ENCODE measurements at regions not wholly inside any gene's neighbourhood (a gene's known extent, or its start where the extent isn't known, plus 50 kb on each side); places are given as distances from the start of the nearest gene placed in this dataset.
A peak's percentile ranks its signal among the peaks of the same experiment; 100 is the strongest.

DNA sequence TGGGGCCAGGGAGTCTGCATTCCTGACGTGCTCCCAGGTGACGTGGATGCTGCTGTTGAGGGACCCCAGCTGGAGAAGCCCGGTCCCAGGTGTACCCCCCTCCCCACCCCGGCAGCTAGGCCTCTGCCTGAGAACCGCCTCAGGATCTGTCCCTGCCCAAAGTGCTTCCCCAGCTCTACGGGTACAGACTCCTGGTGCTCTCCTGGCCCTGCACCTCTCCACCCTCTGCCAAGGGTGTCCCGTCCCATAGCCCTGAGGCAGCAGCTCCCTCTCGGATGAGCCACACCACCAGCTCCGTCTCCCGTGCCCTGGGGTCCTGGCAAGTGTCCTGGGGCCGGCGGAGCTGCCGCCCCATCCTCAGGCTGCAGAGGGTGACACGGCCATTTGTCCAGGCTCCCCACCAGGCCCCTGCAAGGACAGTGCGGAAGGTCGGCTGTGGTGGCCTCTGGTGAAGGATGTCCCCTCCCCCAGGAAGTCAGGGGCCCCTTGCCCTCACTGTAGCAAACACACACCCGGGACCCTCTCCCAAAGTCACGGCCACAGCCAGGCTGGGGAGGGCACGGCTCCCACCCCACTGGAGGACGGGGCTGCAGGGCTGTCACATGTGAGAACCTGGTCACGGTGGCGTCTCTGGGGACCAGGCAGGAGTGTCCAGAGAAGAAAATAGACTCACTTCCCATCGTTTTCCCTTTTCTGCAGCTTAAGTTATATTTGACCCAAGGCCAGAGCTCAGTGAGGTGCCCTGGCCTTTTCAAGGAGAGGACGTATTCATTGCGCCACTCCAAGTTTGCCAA is 74.4 kb upstream of the FBRSL1 start:
- Histone ChIP-seq H3K4me3 (ENCODE audit: low read depth, low read length) (no peak overlapping the region), H3K36me3 (ENCODE audit: control insufficient read depth, insufficient read depth, low read length) (no peaks in the 10 kb centered on the region), H3K27me3 (ENCODE audit: control insufficient read depth, insufficient read depth, low read length) (peaks cover 49% of the 10 kb centered on the region)
- DNase-seq (ENCODE audit: low read depth), result no peak
- TF ChIP-seq, protein P1, sequence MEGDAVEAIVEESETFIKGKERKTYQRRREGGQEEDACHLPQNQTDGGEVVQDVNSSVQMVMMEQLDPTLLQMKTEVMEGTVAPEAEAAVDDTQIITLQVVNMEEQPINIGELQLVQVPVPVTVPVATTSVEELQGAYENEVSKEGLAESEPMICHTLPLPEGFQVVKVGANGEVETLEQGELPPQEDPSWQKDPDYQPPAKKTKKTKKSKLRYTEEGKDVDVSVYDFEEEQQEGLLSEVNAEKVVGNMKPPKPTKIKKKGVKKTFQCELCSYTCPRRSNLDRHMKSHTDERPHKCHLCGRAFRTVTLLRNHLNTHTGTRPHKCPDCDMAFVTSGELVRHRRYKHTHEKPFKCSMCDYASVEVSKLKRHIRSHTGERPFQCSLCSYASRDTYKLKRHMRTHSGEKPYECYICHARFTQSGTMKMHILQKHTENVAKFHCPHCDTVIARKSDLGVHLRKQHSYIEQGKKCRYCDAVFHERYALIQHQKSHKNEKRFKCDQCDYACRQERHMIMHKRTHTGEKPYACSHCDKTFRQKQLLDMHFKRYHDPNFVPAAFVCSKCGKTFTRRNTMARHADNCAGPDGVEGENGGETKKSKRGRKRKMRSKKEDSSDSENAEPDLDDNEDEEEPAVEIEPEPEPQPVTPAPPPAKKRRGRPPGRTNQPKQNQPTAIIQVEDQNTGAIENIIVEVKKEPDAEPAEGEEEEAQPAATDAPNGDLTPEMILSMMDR (IDR thresholded peaks at IDR 0.05; ENCODE audit: insufficient read depth, low read length, poor library complexity, severe bottlenecking), result no peak

DNA sequence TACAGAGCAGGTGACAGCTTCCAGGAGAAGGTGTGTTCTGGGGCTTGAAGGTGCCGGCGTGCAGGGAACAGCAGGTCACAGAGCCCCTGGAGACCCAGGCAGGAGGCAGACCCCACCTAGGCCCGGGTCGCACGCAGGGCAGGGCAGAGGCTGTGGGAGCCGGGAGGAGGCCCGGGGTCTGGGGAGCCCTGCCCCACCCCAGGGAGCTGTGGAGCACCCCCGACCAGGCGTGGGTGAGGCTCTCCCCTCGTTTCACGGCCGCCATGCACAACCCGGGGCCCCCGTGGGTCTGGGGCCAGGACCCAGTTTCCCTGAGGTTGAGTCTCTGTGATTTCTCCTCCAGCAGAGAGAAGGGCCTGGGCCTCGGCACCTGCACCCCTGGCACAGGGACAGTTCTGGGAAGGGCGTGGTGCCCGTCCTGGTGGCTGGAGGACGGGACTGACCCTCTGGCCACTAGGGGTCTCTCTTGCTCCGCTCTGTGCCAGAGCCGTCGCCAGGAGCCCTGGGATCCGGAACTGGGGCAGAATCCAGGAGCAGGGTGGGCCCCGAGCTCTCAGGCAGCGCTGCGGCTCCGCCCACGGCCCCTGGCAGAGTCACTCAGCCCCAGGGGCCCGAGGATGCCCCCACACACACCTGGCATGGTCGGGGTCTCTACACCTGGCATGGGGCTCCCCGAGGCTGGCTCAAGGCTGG is 75.2 kb upstream of the FBRSL1 start:
- DNase-seq (ENCODE audit: low read depth), result peak; percentile 14
- Histone ChIP-seq H3K36me3 (ENCODE audit: control insufficient read depth, insufficient read depth, low read length) (no peaks in the 10 kb centered on the region), H3K4me3 (ENCODE audit: low read depth, low read length) (no peak overlapping the region), H3K27me3 (ENCODE audit: control insufficient read depth, insufficient read depth, low read length) (peaks cover 46% of the 10 kb centered on the region)
- TF ChIP-seq, protein P1 (IDR thresholded peaks at IDR 0.05; ENCODE audit: insufficient read depth, low read length, poor library complexity, severe bottlenecking), result peak; percentile 94

DNA sequence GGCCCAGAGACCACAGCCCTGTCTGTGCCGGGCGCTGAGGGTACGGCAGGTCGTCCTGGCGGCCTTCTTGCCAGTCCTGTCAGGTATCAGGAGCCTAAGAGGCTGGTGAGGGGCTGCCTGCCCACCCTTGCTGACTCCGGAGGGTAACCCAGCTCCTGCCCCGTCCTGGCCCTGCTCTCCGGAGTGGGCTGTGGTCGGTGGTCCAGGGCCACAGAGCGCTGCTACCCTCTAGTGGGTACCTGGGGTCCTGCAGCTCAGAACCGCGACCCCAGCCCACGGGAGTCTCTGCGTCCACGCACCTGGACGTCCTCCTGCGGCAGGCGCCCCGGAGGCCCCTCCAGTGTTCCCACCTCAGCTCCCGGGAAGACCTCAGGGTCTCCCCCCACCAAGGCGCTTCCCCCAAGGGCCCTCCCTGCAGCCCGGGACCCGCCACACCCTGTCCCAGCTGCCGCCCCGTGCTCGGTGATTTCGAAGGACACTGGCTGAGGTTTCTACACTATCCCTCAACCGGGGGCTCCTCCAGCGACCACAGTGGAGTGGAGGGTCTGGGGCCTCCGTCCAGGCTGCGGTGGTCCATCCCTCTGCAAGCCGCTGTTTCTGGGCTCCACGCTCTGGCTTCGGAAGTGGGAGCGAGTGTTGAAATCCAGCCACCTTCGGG is 75.9 kb upstream of the FBRSL1 start:
- H3K36me3 ChIP-seq (ENCODE audit: control insufficient read depth, insufficient read depth, low read length), result no peaks in the 10 kb centered on the region
- TF ChIP-seq, protein P1 (IDR thresholded peaks at IDR 0.05; ENCODE audit: insufficient read depth, low read length, poor library complexity, severe bottlenecking), result peak; percentile 81

DNA sequence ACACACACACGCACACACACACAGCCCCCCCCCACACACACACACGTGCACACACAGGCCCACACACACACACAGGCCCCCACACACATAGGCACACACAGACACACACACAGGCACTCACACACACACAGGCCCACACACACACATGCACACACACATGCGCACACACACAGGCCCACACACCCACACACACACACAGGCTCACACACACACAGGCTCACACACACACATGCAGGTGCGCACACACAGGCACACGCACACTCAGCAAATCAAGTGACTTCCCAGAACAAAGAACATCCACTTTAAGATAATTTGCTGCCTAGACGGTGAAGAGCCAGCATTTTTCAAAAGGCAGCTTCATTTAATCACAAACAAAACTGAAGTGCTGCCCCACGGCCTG is 78.5 kb upstream of the FBRSL1 start:
- DNase-seq (ENCODE audit: low read depth), result no peak
- H3K4me3 ChIP-seq (ENCODE audit: low read depth, low read length), result no peak overlapping the region
- H3K36me3 ChIP-seq (ENCODE audit: control insufficient read depth, insufficient read depth, low read length), result no peaks in the 10 kb centered on the region
- peaks cover 24% of the 10 kb centered on the region for H3K27me3 ChIP-seq (ENCODE audit: control insufficient read depth, insufficient read depth, low read length)
- TF ChIP-seq, protein P1 (IDR thresholded peaks at IDR 0.05; ENCODE audit: insufficient read depth, low read length, poor library complexity, severe bottlenecking), result no peak

More for the DNA sequence above, 75.9 kb upstream of the FBRSL1 start:
- Histone ChIP-seq H3K27me3 (ENCODE audit: control insufficient read depth, insufficient read depth, low read length) (peaks cover 39% of the 10 kb centered on the region), H3K4me3 (ENCODE audit: low read depth, low read length) (no peak overlapping the region)
- no peak for DNase-seq (ENCODE audit: low read depth)

DNA sequence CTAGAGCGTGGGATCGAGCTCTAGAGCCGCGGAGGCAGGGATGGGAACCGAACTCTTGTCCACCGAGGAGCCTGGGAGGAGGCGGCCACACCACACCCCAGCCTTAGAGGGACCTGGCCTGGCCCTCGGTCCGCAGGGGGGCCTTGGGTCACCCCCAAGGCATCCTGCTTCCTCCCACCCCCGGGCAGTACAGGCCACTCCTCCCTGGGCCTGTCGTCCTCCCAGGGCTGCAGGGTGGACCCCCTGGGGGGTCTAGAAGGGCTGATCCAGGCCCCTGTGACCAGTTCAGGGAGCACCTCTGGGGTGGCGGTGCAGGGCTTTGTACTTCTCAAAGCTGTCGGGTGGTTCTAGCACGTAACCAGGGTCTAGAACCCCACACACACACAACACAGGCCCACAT is 79.1 kb upstream of the FBRSL1 start:
- TF ChIP-seq, protein P1 (IDR thresholded peaks at IDR 0.05; ENCODE audit: insufficient read depth, low read length, poor library complexity, severe bottlenecking), result no peak
- no peak overlapping the region for H3K4me3 ChIP-seq (ENCODE audit: low read depth, low read length)
- H3K36me3 ChIP-seq (ENCODE audit: control insufficient read depth, insufficient read depth, low read length), result no peaks in the 10 kb centered on the region
- no peak for DNase-seq (ENCODE audit: low read depth)
- peaks cover 21% of the 10 kb centered on the region for H3K27me3 ChIP-seq (ENCODE audit: control insufficient read depth, insufficient read depth, low read length)

All from kidney epithelial cell (primary cell).